H1 (cell line): ENCODE measurements at regions not wholly inside any gene's neighbourhood (a gene's known extent, or its start where the extent isn't known, plus 50 kb on each side); places are given as distances from the start of the nearest gene placed in this dataset.

ENCODE experiments used
- CTCF ChIA-PET: fragments of 300-600 bp; sonication (Branson Sonifier 250); formaldehyde crosslinking; loops from one replicate; lab custom pipeline; 2021; ENCODE audit not compliant: partially characterized antibody; lab: Charles Lee
- POLR2A ChIA-PET: fragments of 300-600 bp; sonication (Branson Sonifier 250); formaldehyde crosslinking; loops from one replicate; lab custom pipeline; 2021; ENCODE audit warnings: inconsistent platforms; ENCODE audit not compliant: partially characterized antibody; lab: Charles Lee
- DNase-seq, 2 experiments: peaks; one replicate each; pipeline versions ENCODE4 v3.0.0 to v3.0.0-alpha.2; 2010 to 2022; ENCODE audit warnings: low spot score in 2 of 2, low read depth in 1 of 2, mixed read lengths in 1 of 2
- FAIRE-seq: peaks from 2 replicates; lab custom pipeline; 2011; peaks lifted over from hg19 to GRCh38; lab: Jason Lieb, UNC
- H2AFZ ChIP-seq: 2 replicates; pipeline ENCODE4 v1.8.1; 2012; ENCODE audit warnings: low read length, inconsistent platforms
- H2AK5ac ChIP-seq: 2 replicates; pipeline ENCODE4 v1.6.1; 2013; ENCODE audit warnings: low read depth, low read length
- H2BK120ac ChIP-seq: replicated peaks from 2 replicates; pipeline ENCODE3; 2013; ENCODE audit warnings: low read depth, low read length, inconsistent platforms
- H2BK12ac ChIP-seq: 2 replicates; pipeline ENCODE4 v1.6.1; 2013; ENCODE audit warnings: low read depth, low read length
- H2BK15ac ChIP-seq: 2 replicates; pipeline ENCODE4 v1.6.1; 2013; ENCODE audit warnings: low read length
- H2BK20ac ChIP-seq: 2 replicates; pipeline ENCODE4 v1.6.1; 2013; ENCODE audit warnings: low read length
- H2BK5ac ChIP-seq: 2 replicates; pipeline ENCODE4 v1.6.1; 2013; ENCODE audit warnings: low read depth, low read length
- H3K14ac ChIP-seq: 2 replicates; pipeline ENCODE4 v1.6.1; 2013; ENCODE audit warnings: inconsistent platforms; ENCODE audit not compliant: insufficient read length
- H3K18ac ChIP-seq: 2 replicates; pipeline ENCODE4 v1.6.1; 2013; ENCODE audit warnings: low read length; ENCODE audit errors: extremely low read depth
- H3K23ac ChIP-seq: 2 replicates; pipeline ENCODE4 v1.6.1; 2013; ENCODE audit warnings: inconsistent platforms; ENCODE audit not compliant: insufficient read length
- H3K23me2 ChIP-seq: 2 replicates; pipeline ENCODE4 v1.6.1; 2013; ENCODE audit warnings: low read depth, low read length
- H3K27ac ChIP-seq: 2 replicates; pipeline ENCODE4 v1.6.1; 2011; ENCODE audit warnings: low read depth, low read length, inconsistent platforms
- H3K27me3 ChIP-seq, 4 experiments: replicated peaks in 1 of 4; 1 replicate in 1 of 4; 2 replicates in 3 of 4; pipeline versions ENCODE4 v1.6.1 to v1.8.1; 2011 to 2013; ENCODE audit warnings: low read length in 3 of 4, mild to moderate bottlenecking in 3 of 4, inconsistent platforms in 2 of 4, mixed read lengths in 2 of 4, moderate library complexity in 1 of 4; ENCODE audit not compliant: control insufficient read depth in 3 of 4, insufficient read depth in 3 of 4; ENCODE audit errors: extremely low read depth in 1 of 4
- H3K36me3 ChIP-seq, 4 experiments: 2 replicates each; pipeline versions ENCODE4 v1.6.1 to v1.8.1; 2011 to 2013; ENCODE audit warnings: mild to moderate bottlenecking in 4 of 4, low read length in 3 of 4, moderate library complexity in 2 of 4, control low read depth in 1 of 4, inconsistent platforms in 1 of 4; ENCODE audit not compliant: insufficient read depth in 4 of 4, control insufficient read depth in 2 of 4
- H3K4ac ChIP-seq: replicated peaks from 2 replicates; pipeline ENCODE3; 2013; ENCODE audit warnings: low read length, low read depth, mixed read lengths, inconsistent platforms; ENCODE audit not compliant: insufficient read length
- H3K4me1 ChIP-seq, 4 experiments: replicated peaks in 1 of 4; 1 replicate in 1 of 4; 2 replicates in 3 of 4; pipeline versions ENCODE4 v1.6.1 to v1.8.1; 2011 to 2013; ENCODE audit warnings: low read length in 3 of 4, inconsistent platforms in 2 of 4, mixed read lengths in 1 of 4; ENCODE audit not compliant: insufficient read depth in 4 of 4, control insufficient read depth in 3 of 4
- H3K4me2 ChIP-seq, 2 experiments: 2 replicates each; pipeline versions ENCODE4 v1.6.1 to v1.8.1; 2011 to 2013; ENCODE audit warnings: low read depth in 2 of 2, low read length in 2 of 2, control low read depth in 1 of 2, inconsistent platforms in 1 of 2, mild to moderate bottlenecking in 1 of 2; ENCODE audit not compliant: insufficient read depth in 1 of 2
- H3K4me3 ChIP-seq, 4 experiments: fragments of 200-600, 300-600 bp in 1 of 4; sonication (generic), shearing (Covaris generic), sonication (Bioruptor Twin) in 1 of 4; 2 replicates each; pipeline versions ENCODE4 v1.5.1 to v1.8.1; 2011 to 2016; ENCODE audit warnings: low read length in 4 of 4, low read depth in 3 of 4, control low read depth in 2 of 4, inconsistent platforms in 2 of 4, mild to moderate bottlenecking in 2 of 4, mixed read lengths in 1 of 4, moderate library complexity in 1 of 4; ENCODE audit not compliant: insufficient read depth in 2 of 4; ENCODE audit errors: extremely low read depth in 1 of 4
- H3K56ac ChIP-seq: replicated peaks from 2 replicates; pipeline ENCODE3; 2013; ENCODE audit warnings: low read depth, mild to moderate bottlenecking, mixed read lengths, low read length, inconsistent platforms; ENCODE audit not compliant: insufficient read length
- H3K79me1 ChIP-seq: 2 replicates; pipeline ENCODE4 v1.6.1; 2013; ENCODE audit warnings: low read depth, low read length, control low read depth
- H3K79me2 ChIP-seq, 2 experiments: 2 replicates each; pipeline versions ENCODE4 v1.6.1 to v1.8.1; 2012 to 2013; ENCODE audit warnings: low read length in 2 of 2, mild to moderate bottlenecking in 2 of 2, inconsistent platforms in 1 of 2; ENCODE audit not compliant: insufficient read depth in 2 of 2, control insufficient read depth in 1 of 2
- H3K9ac ChIP-seq, 4 experiments: replicated peaks in 1 of 4; 1 replicate in 1 of 4; 2 replicates in 3 of 4; pipeline versions ENCODE4 v1.6.1 to v1.8.1; 2011 to 2013; ENCODE audit warnings: low read depth in 3 of 4, low read length in 3 of 4, control low read depth in 2 of 4, mild to moderate bottlenecking in 2 of 4, moderate library complexity in 2 of 4, inconsistent platforms in 1 of 4; ENCODE audit errors: extremely low read depth in 1 of 4
- H3K9me3 ChIP-seq, 2 experiments: 2 replicates each; pipeline versions ENCODE4 v1.6.1 to v1.8.1; 2012 to 2013; ENCODE audit warnings: mild to moderate bottlenecking in 2 of 2, moderate library complexity in 2 of 2, control low read depth in 1 of 2, inconsistent platforms in 1 of 2, low read depth in 1 of 2, low read length in 1 of 2, mixed read lengths in 1 of 2; ENCODE audit not compliant: insufficient read depth in 2 of 2
- H4K20me1 ChIP-seq, 2 experiments: replicated peaks in 1 of 2; 2 replicates each; pipeline versions ENCODE3 to v1.8.1; 2011 to 2013; ENCODE audit warnings: inconsistent platforms in 2 of 2, low read length in 2 of 2, mild to moderate bottlenecking in 1 of 2; ENCODE audit not compliant: insufficient read depth in 2 of 2, control insufficient read depth in 1 of 2
- H4K5ac ChIP-seq: 2 replicates; pipeline ENCODE4 v1.6.1; 2013; ENCODE audit warnings: low read length, low read depth, mixed read lengths, inconsistent platforms; ENCODE audit not compliant: insufficient read length
- H4K8ac ChIP-seq: 2 replicates; pipeline ENCODE4 v1.8.0; 2013; ENCODE audit warnings: mild to moderate bottlenecking, moderate library complexity, low read length, inconsistent platforms; ENCODE audit not compliant: insufficient read depth; ENCODE audit errors: extremely low read depth
- H4K91ac ChIP-seq: replicated peaks from 2 replicates; pipeline ENCODE3; 2013; ENCODE audit warnings: low read length, mixed read lengths, inconsistent platforms; ENCODE audit not compliant: insufficient read length
- BCL11A ChIP-seq, 2 experiments: IDR thresholded peaks; one replicate each; pipeline ENCODE4 v1.6.1; 2011; ENCODE audit warnings: low read depth in 2 of 2, low read length in 2 of 2, mild to moderate bottlenecking in 2 of 2
- TAF1 ChIP-seq: IDR thresholded peaks from 2 replicates; pipeline ENCODE4 v1.6.1; 2011; ENCODE audit warnings: mild to moderate bottlenecking, low read depth, low read length
- WGBS, 2 experiments: shearing (Covaris generic) in 1 of 2; methylation state at CpG; one replicate each; pipeline versions ENCODE4 v1.1.6 to v1.1.7; 2013 to 2015; ENCODE audit warnings: low lambda C conversion rate in 2 of 2, mixed read lengths in 2 of 2, inconsistent platforms in 1 of 2, low coverage in 1 of 2, missing lambda C conversion rate in 1 of 2; ENCODE audit not compliant: insufficient replicate concordance in 2 of 2, insufficient coverage in 1 of 2, insufficient read length in 1 of 2; ENCODE audit errors: extremely low coverage in 1 of 2, missing lambda C conversion rate in 1 of 2; 5-methylcytosine and 5-hydroxymethylcytosine counted together

DNA sequence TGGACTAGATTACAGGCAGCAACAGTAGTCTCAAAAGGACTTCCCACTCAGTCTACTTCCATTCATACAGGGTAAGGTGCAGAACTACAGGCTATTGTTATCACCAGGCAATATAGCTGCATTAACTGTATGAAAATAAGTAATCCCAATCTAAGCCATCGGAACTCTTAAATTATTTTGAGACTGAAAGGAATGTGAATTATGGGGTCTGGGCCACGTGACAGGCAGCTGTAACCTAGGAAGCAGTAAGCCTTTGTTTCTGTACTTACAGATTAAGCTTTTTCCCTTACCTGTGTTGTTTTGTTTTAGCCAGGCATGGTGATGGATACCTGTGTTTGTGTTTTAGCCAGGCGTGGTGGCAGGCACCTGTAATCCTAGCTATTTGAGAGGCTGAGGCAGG lies 152.4 kb upstream of the TRIM24 start:
- Histone ChIP-seq H3K23ac (no peak overlapping the region), H3K23me2 (no peaks in the 10 kb centered on the region), H4K91ac (no peak overlapping the region), H3K4me1 (no peaks in the 10 kb centered on the region; a peak in 1 of 7 replicates), H4K5ac (no peak overlapping the region), H3K27ac (no peak overlapping the region), H2BK20ac (no peak overlapping the region), H2BK12ac (no peak overlapping the region), H3K9me3 (no peaks in the 10 kb centered on the region), H3K36me3 (no peaks in the 10 kb centered on the region), H3K56ac (no peak overlapping the region), H3K18ac (no peak overlapping the region), H2AK5ac (no peak overlapping the region), H3K27me3 (no peaks in the 10 kb centered on the region; a peak in 1 of 7 replicates), H3K14ac (no peak overlapping the region), H2BK120ac (no peak overlapping the region), H4K20me1 (no peaks in the 10 kb centered on the region), H3K4me3 (no peak overlapping the region), H3K4me2 (no peak overlapping the region), H2BK5ac (no peak overlapping the region), H2BK15ac (no peak overlapping the region), H3K9ac (no peak overlapping the region), H2AFZ (no peak overlapping the region), H3K4ac (no peak overlapping the region), H3K79me2 (no peaks in the 10 kb centered on the region), H3K79me1 (no peaks in the 10 kb centered on the region), H4K8ac (no peak overlapping the region)
- 92% methylated on average over 3 of the region's 3 CpGs; no CpG with 5 or more reads in 1 of the 2 experiments for WGBS, 2 experiments
- ChIA-PET POLR2A (interaction anchor here (0.6 to 0.9 kb wide), 2 partner anchors 14 to 277 kb away, joined by 4 to 5 read pairs; no protein-coding TSS in a partner anchor), CTCF (interaction anchor here (0.7 to 1.4 kb wide), 5 partner anchors 13 to 384 kb away, joined by 3 to 6 read pairs (median 4); no protein-coding TSS in a partner anchor)
- peak in 1 of 2 experiments; percentile 27 for DNase-seq
- no peak for FAIRE-seq
- TF ChIP-seq TAF1 (no peak), BCL11A (IDR thresholded peaks at IDR 0.05; ENCODE audit: low read depth in 2 of 2, low read length in 2 of 2) (no peak)
